Loucy (cell line): ENCODE measurements at regions not wholly inside any gene's neighbourhood (a gene's known extent, or its start where the extent isn't known, plus 50 kb on each side); places are given as distances from the start of the nearest gene placed in this dataset.
A peak's percentile ranks its signal among the peaks of the same experiment; 100 is the strongest.

Experiments
- H2AFZ ChIP-seq: fragments of 200-600 bp; sonication (generic); 2 replicates; pipeline ENCODE4 v1.6.0; 2016; ENCODE audit warnings: antibody characterized with exemption, mild to moderate bottlenecking, low read length, moderate library complexity
- H3F3A ChIP-seq: fragments of 200-600 bp; 2 replicates; pipeline ENCODE4 v1.6.0; 2016; ENCODE audit warnings: antibody characterized with exemption, low read depth, mild to moderate bottlenecking
- H3K27me3 ChIP-seq: fragments of 200-600 bp; sonication (generic); 2 replicates; pipeline ENCODE4 v1.6.1; 2014; ENCODE audit warnings: low read length, mild to moderate bottlenecking; ENCODE audit not compliant: insufficient read depth, poor library complexity, severe bottlenecking
- H3K36me3 ChIP-seq: fragments of 200-600 bp; sonication (generic); 2 replicates; pipeline ENCODE4 v1.6.1; 2016; ENCODE audit warnings: low read length; ENCODE audit not compliant: insufficient read depth
- H3K4me1 ChIP-seq: fragments of 200-600 bp; sonication (generic); 2 replicates; pipeline ENCODE4 v1.5.1; 2014; ENCODE audit warnings: low read length, mild to moderate bottlenecking; ENCODE audit not compliant: insufficient read depth, poor library complexity, severe bottlenecking
- H3K4me2 ChIP-seq: fragments of 200-600 bp; sonication (generic); 2 replicates; pipeline ENCODE4 v1.6.0; 2014; ENCODE audit warnings: antibody characterized with exemption, low read length, low read depth, mild to moderate bottlenecking; ENCODE audit not compliant: poor library complexity, severe bottlenecking
- H3K4me3 ChIP-seq: fragments of 200-600 bp; sonication (generic); 2 replicates; pipeline ENCODE4 v1.5.1; 2014; ENCODE audit warnings: low read length, mild to moderate bottlenecking, mixed read lengths; ENCODE audit not compliant: poor library complexity, severe bottlenecking
- H3K79me2 ChIP-seq: fragments of 200-600 bp; sonication (generic); 2 replicates; pipeline ENCODE4 v1.6.1; 2014; ENCODE audit warnings: low read length; ENCODE audit not compliant: insufficient read depth
- H3K9ac ChIP-seq: fragments of 200-600 bp; sonication (generic); 2 replicates; pipeline ENCODE4 v1.6.0; 2014; ENCODE audit warnings: mild to moderate bottlenecking, low read depth, low read length, moderate library complexity; ENCODE audit not compliant: poor library complexity, severe bottlenecking
- H3K9me2 ChIP-seq: fragments of 200-600 bp; sonication (generic); replicated peaks from 2 replicates; pipeline ENCODE4 v1.6.1; 2016; ENCODE audit warnings: low read depth, low read length, mixed read lengths
- H3K9me3 ChIP-seq: fragments of 200-600 bp; sonication (generic); 2 replicates; pipeline ENCODE4 v1.6.1; 2014; ENCODE audit warnings: mild to moderate bottlenecking, antibody characterized with exemption, low read length, low read depth; ENCODE audit not compliant: insufficient read depth
- H4K20me1 ChIP-seq: fragments of 200-600 bp; sonication (generic); 2 replicates; pipeline ENCODE4 v1.6.0; 2014; ENCODE audit warnings: antibody characterized with exemption, low read length, mild to moderate bottlenecking; ENCODE audit not compliant: insufficient read depth, poor library complexity, severe bottlenecking
- EZH2phosphoT487 ChIP-seq: fragments of 200-600 bp; IDR thresholded peaks from 2 replicates; pipeline ENCODE4 v1.6.1; 2018; ENCODE audit warnings: antibody characterized with exemption, mild to moderate bottlenecking, moderate library complexity, borderline replicate concordance
- TF ChIP-seq, protein P1 (sequence below): fragments of 200-600 bp; sonication (generic); conservative IDR thresholded peaks from 2 replicates; pipeline ENCODE4 v1.5.1; 2014; ENCODE audit warnings: mild to moderate bottlenecking, antibody characterized with exemption, low read length

DNA sequence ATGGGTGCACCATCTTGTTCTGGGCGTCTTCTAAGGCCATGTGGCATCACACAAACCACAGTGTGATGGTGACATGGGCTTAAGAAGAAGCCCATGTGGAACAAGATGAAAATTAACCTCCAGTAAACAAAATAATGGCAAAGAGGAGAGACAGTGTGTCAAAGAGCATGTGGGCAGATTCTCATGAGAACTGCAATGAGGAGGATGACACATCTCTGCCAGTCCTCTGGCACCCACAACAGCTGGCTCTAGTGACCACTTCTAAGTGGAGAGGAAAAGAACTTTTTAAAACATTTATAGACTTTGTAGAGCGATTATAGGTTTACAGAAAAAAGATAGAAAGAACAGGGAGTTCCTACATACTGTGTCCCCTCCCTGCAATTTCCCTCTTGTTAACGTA, 401.4 kb downstream of the ATP23 start:
- no peaks in the 10 kb centered on the region for H3K4me1 ChIP-seq
- H3K9ac ChIP-seq = no peak overlapping the region
- H3K27me3 ChIP-seq = no peaks in the 10 kb centered on the region
- H3K79me2 ChIP-seq = no peaks in the 10 kb centered on the region
- H2AFZ ChIP-seq = no peak overlapping the region
- TF ChIP-seq EZH2phosphoT487 = no peak
- TF ChIP-seq, protein P1, sequence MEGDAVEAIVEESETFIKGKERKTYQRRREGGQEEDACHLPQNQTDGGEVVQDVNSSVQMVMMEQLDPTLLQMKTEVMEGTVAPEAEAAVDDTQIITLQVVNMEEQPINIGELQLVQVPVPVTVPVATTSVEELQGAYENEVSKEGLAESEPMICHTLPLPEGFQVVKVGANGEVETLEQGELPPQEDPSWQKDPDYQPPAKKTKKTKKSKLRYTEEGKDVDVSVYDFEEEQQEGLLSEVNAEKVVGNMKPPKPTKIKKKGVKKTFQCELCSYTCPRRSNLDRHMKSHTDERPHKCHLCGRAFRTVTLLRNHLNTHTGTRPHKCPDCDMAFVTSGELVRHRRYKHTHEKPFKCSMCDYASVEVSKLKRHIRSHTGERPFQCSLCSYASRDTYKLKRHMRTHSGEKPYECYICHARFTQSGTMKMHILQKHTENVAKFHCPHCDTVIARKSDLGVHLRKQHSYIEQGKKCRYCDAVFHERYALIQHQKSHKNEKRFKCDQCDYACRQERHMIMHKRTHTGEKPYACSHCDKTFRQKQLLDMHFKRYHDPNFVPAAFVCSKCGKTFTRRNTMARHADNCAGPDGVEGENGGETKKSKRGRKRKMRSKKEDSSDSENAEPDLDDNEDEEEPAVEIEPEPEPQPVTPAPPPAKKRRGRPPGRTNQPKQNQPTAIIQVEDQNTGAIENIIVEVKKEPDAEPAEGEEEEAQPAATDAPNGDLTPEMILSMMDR = no peak
- no peaks in the 10 kb centered on the region for H3K36me3 ChIP-seq
- H3K4me3 ChIP-seq = no peak overlapping the region
- H3K9me3 ChIP-seq = no peaks in the 10 kb centered on the region
- no peaks in the 10 kb centered on the region for H4K20me1 ChIP-seq
- H3K9me2 ChIP-seq = no peaks in the 10 kb centered on the region
- no peak overlapping the region for H3K4me2 ChIP-seq
- H3F3A ChIP-seq = no peaks in the 10 kb centered on the region

DNA sequence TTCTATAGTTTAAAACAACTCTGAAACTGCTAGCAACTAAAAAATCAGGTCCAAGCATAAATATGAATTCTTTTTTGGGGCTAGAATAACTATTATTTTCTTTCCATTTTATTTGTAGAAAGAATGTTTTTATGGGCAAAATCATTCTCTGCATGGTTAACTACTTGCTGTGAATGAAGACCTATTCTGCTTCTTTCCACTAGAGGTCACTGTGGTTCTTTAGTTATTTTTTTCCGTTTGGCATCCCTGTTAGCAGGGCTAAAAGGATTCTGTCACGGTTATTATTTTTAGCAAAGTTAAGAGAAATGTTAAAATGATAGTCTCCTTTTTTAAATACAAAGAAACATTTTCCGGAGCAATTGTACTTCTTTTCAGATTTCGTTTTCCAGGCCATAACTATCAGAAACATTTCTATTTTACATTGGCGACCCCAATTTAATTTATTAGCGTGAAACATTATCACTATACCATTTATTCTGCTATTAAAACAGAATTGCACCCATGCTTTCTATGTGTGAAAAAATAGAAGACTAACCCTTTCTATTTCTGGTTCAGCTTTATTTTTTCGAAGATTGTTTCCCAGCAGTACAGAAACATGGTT, 404.8 kb downstream of the ATP23 start:
- H3F3A ChIP-seq = no peaks in the 10 kb centered on the region
- TF ChIP-seq, protein P1 = peak; percentile 88
- no peak for TF ChIP-seq EZH2phosphoT487
- H2AFZ ChIP-seq = no peak overlapping the region
- no peaks in the 10 kb centered on the region for H3K79me2 ChIP-seq
- H3K9me2 ChIP-seq = no peaks in the 10 kb centered on the region
- no peak overlapping the region for H3K4me2 ChIP-seq
- H3K9me3 ChIP-seq = no peaks in the 10 kb centered on the region
- H3K9ac ChIP-seq = no peak overlapping the region
- no peaks in the 10 kb centered on the region for H4K20me1 ChIP-seq
- H3K4me1 ChIP-seq = no peaks in the 10 kb centered on the region
- H3K27me3 ChIP-seq = no peaks in the 10 kb centered on the region
- H3K4me3 ChIP-seq = no peak overlapping the region
- H3K36me3 ChIP-seq = no peaks in the 10 kb centered on the region

DNA sequence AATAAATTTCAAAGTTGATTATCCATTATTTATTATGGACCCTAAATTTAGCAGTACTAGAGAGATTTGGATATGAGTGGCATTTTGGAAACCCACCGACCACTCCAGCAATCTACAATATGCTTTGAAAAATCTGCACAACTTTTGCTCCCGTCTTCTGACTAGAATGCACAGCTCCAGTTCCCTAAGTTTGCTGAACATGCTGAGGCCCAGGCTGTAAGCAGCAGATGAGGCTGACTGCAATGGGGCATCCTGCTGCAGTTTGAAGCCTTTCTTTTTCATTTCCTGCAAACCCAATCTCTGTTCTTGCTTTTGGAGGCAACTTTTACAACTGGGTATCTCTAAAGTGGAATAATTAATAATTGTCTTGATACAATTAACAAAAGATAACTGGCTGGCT, 405.8 kb downstream of the ATP23 start:
- no peak overlapping the region for H3K9ac ChIP-seq
- H3K27me3 ChIP-seq = no peaks in the 10 kb centered on the region
- no peaks in the 10 kb centered on the region for H3K79me2 ChIP-seq
- H3K9me3 ChIP-seq = no peaks in the 10 kb centered on the region
- no peaks in the 10 kb centered on the region for H3K9me2 ChIP-seq
- no peaks in the 10 kb centered on the region for H3K4me1 ChIP-seq
- TF ChIP-seq EZH2phosphoT487 = no peak
- TF ChIP-seq, protein P1 = no peak
- H2AFZ ChIP-seq = no peak overlapping the region
- H3K36me3 ChIP-seq = no peaks in the 10 kb centered on the region
- no peak overlapping the region for H3K4me3 ChIP-seq
- H4K20me1 ChIP-seq = no peaks in the 10 kb centered on the region
- no peak overlapping the region for H3K4me2 ChIP-seq
- no peaks in the 10 kb centered on the region for H3F3A ChIP-seq
